ENCODE measurements at regions not wholly inside any gene's neighbourhood (a gene's known extent, or its start where the extent isn't known, plus 50 kb on each side); places are given as distances from the start of the nearest gene placed in this dataset.

- no peak for DNase-seq (ENCODE audit: low spot score)
- BruUV-seq (replicated peaks), result no TSS peak
- no peak overlapping the region for H3K4me2 ChIP-seq (ENCODE audit: low read length)
- H3K79me2 ChIP-seq (ENCODE audit: insufficient read depth, low read depth, low read length), result no peaks in the 10 kb centered on the region
- H3K27ac ChIP-seq (ENCODE audit: low read depth, low read length, poor library complexity, severe bottlenecking), result no peak overlapping the region
- no peaks in the 10 kb centered on the region for H3K9me2 ChIP-seq (ENCODE audit: insufficient read depth, low read length)
- no peak overlapping the region for H3K4me3 ChIP-seq (ENCODE audit: low read depth, low read length, poor library complexity, severe bottlenecking)
- ChIA-PET POLR2A (no interaction called here), CTCF (ENCODE audit: unreplicated experiment) (no interaction called here)
- TF ChIP-seq CTCF (conservative IDR thresholded peaks at IDR 0.05; ENCODE audit: low read length) (no peak), EZH2phosphoT487 (IDR thresholded peaks at IDR 0.05; ENCODE audit: borderline replicate concordance, low read depth, low read length) (no peak)
- no peak overlapping the region for H2AFZ ChIP-seq (ENCODE audit: low read length)
- no peaks in the 10 kb centered on the region for H3K36me3 ChIP-seq (ENCODE audit: insufficient read depth, low read length)
- H3K4me1 ChIP-seq (ENCODE audit: insufficient read depth, low read length, poor library complexity, severe bottlenecking), result no peaks in the 10 kb centered on the region
- intact Hi-C loops (cut with micrococcal nuclease; ENCODE audit: unreplicated experiment), result no loop called here
- H3K9me3 ChIP-seq (ENCODE audit: low read length), result no peaks in the 10 kb centered on the region
- H4K20me1 ChIP-seq (ENCODE audit: insufficient read depth, low read length), result no peaks in the 10 kb centered on the region
These were observed 408.6 kb downstream of the GALR1 start for GRCh38 chr18:77658299-77658662.

- Histone ChIP-seq H3K79me2 (ENCODE audit: insufficient read depth, low read depth, low read length) (no peaks in the 10 kb centered on the region), H2AFZ (ENCODE audit: low read length) (no peak overlapping the region), H3K4me1 (ENCODE audit: insufficient read depth, low read length, poor library complexity, severe bottlenecking) (no peaks in the 10 kb centered on the region), H3K9me3 (ENCODE audit: low read length) (no peaks in the 10 kb centered on the region), H3K36me3 (ENCODE audit: insufficient read depth, low read length) (no peaks in the 10 kb centered on the region), H3K27ac (ENCODE audit: low read depth, low read length, poor library complexity, severe bottlenecking) (no peak overlapping the region), H3K4me3 (ENCODE audit: low read depth, low read length, poor library complexity, severe bottlenecking) (no peak overlapping the region), H3K9me2 (ENCODE audit: insufficient read depth, low read length) (no peaks in the 10 kb centered on the region), H3K4me2 (ENCODE audit: low read length) (no peak overlapping the region), H4K20me1 (ENCODE audit: insufficient read depth, low read length) (no peaks in the 10 kb centered on the region)
- intact Hi-C loops (cut with micrococcal nuclease; ENCODE audit: unreplicated experiment), result no loop called here
- CTCF ChIA-PET (ENCODE audit: unreplicated experiment), result no interaction called here
- no peak for DNase-seq (ENCODE audit: low spot score)
- TF ChIP-seq CTCF (conservative IDR thresholded peaks at IDR 0.05; ENCODE audit: low read length), result no peak
- no peak for TF ChIP-seq EZH2phosphoT487 (IDR thresholded peaks at IDR 0.05; ENCODE audit: borderline replicate concordance, low read depth, low read length)
- POLR2A ChIA-PET, result interaction anchor here (0.6 kb wide), 1 partner anchor 221 kb away, joined by 3 read pairs; no protein-coding TSS in a partner anchor
- BruUV-seq (replicated peaks), result no TSS peak
These were observed 409.3 kb downstream of the GALR1 start for GRCh38 chr18:77658751-77659448.

GRCh38 chr18:77666613-77667012 is 417.0 kb downstream of the GALR1 start:
- Histone ChIP-seq H3K9me3 (ENCODE audit: low read length) (no peaks in the 10 kb centered on the region), H3K9me2 (ENCODE audit: insufficient read depth, low read length) (no peaks in the 10 kb centered on the region), H4K20me1 (ENCODE audit: insufficient read depth, low read length) (no peaks in the 10 kb centered on the region), H2AFZ (ENCODE audit: low read length) (no peak overlapping the region), H3K79me2 (ENCODE audit: insufficient read depth, low read depth, low read length) (no peaks in the 10 kb centered on the region), H3K36me3 (ENCODE audit: insufficient read depth, low read length) (no peaks in the 10 kb centered on the region), H3K27ac (ENCODE audit: low read depth, low read length, poor library complexity, severe bottlenecking) (no peak overlapping the region), H3K4me3 (ENCODE audit: low read depth, low read length, poor library complexity, severe bottlenecking) (no peak overlapping the region), H3K4me2 (ENCODE audit: low read length) (no peak overlapping the region), H3K4me1 (ENCODE audit: insufficient read depth, low read length, poor library complexity, severe bottlenecking) (no peaks in the 10 kb centered on the region)
- DNase-seq (ENCODE audit: low spot score), result no peak
- ChIA-PET POLR2A (no interaction called here), CTCF (ENCODE audit: unreplicated experiment) (no interaction called here)
- intact Hi-C loops (cut with micrococcal nuclease; ENCODE audit: unreplicated experiment), result no loop called here
- BruUV-seq (replicated peaks), result no TSS peak
- no peak for TF ChIP-seq EZH2phosphoT487 (IDR thresholded peaks at IDR 0.05; ENCODE audit: borderline replicate concordance, low read depth, low read length)
